ENCODE measurements at regions not wholly inside any gene's neighbourhood (a gene's known extent, or its start where the extent isn't known, plus 50 kb on each side); places are given as distances from the start of the nearest gene placed in this dataset.

GRCh38 chr2:22854588-22854987 is 530.4 kb upstream of the KLHL29 start:
- Histone ChIP-seq H3K4me3 (ENCODE audit: low read length) (no peak overlapping the region), H3K27ac (ENCODE audit: low read depth, low read length) (no peak overlapping the region), H3K27me3 (ENCODE audit: control insufficient read depth, low read length) (no peaks in the 10 kb centered on the region), H3K79me2 (ENCODE audit: control insufficient read depth, low read length) (no peaks in the 10 kb centered on the region), H3K36me3 (ENCODE audit: control insufficient read depth, low read length) (no peaks in the 10 kb centered on the region), H4K20me1 (ENCODE audit: control insufficient read depth, insufficient read depth, low read depth, low read length) (no peaks in the 10 kb centered on the region), H3K9me2 (replicated peaks; ENCODE audit: control insufficient read depth, low read length) (no peaks in the 10 kb centered on the region), H3K4me2 (ENCODE audit: low read length) (no peak overlapping the region), H3K4me1 (ENCODE audit: control insufficient read depth, low read length) (no peaks in the 10 kb centered on the region), H3K9me3 (ENCODE audit: control insufficient read depth, insufficient read depth, low read length) (no peaks in the 10 kb centered on the region), H3F3A (ENCODE audit: control insufficient read depth, insufficient read depth) (no peaks in the 10 kb centered on the region)
- TF ChIP-seq EZH2phosphoT487 (IDR thresholded peaks at IDR 0.05; ENCODE audit: borderline replicate concordance, low read length) (no peak), CTCF (IDR thresholded peaks at IDR 0.05; ENCODE audit: low read depth, low read length, poor library complexity, severe bottlenecking) (no peak)

- Histone ChIP-seq H4K20me1 (ENCODE audit: control insufficient read depth, insufficient read depth, low read depth, low read length) (no peaks in the 10 kb centered on the region), H3K27me3 (ENCODE audit: control insufficient read depth, low read length) (no peaks in the 10 kb centered on the region), H3K4me3 (ENCODE audit: low read length) (no peak overlapping the region), H3K36me3 (ENCODE audit: control insufficient read depth, low read length) (no peaks in the 10 kb centered on the region), H3K9me3 (ENCODE audit: control insufficient read depth, insufficient read depth, low read length) (no peaks in the 10 kb centered on the region), H3K4me2 (ENCODE audit: low read length) (no peak overlapping the region), H3K9me2 (replicated peaks; ENCODE audit: control insufficient read depth, low read length) (no peaks in the 10 kb centered on the region), H3K79me2 (ENCODE audit: control insufficient read depth, low read length) (no peaks in the 10 kb centered on the region), H3K4me1 (ENCODE audit: control insufficient read depth, low read length) (no peaks in the 10 kb centered on the region), H3F3A (ENCODE audit: control insufficient read depth, insufficient read depth) (no peaks in the 10 kb centered on the region), H3K27ac (ENCODE audit: low read depth, low read length) (no peak overlapping the region)
- TF ChIP-seq CTCF (IDR thresholded peaks at IDR 0.05; ENCODE audit: low read depth, low read length, poor library complexity, severe bottlenecking) (no peak), EZH2phosphoT487 (IDR thresholded peaks at IDR 0.05; ENCODE audit: borderline replicate concordance, low read length) (no peak)
These were observed 529.9 kb upstream of the KLHL29 start for GRCh38 chr2:22855081-22855480.

GRCh38 chr2:22855761-22856184 is 529.2 kb upstream of the KLHL29 start:
- Histone ChIP-seq H3K79me2 (ENCODE audit: control insufficient read depth, low read length) (no peaks in the 10 kb centered on the region), H3K9me2 (replicated peaks; ENCODE audit: control insufficient read depth, low read length) (no peaks in the 10 kb centered on the region), H3K4me3 (ENCODE audit: low read length) (no peak overlapping the region), H4K20me1 (ENCODE audit: control insufficient read depth, insufficient read depth, low read depth, low read length) (no peaks in the 10 kb centered on the region), H3K27me3 (ENCODE audit: control insufficient read depth, low read length) (no peaks in the 10 kb centered on the region), H3F3A (ENCODE audit: control insufficient read depth, insufficient read depth) (no peaks in the 10 kb centered on the region), H3K27ac (ENCODE audit: low read depth, low read length) (no peak overlapping the region), H3K4me1 (ENCODE audit: control insufficient read depth, low read length) (no peaks in the 10 kb centered on the region), H3K4me2 (ENCODE audit: low read length) (no peak overlapping the region), H3K9me3 (ENCODE audit: control insufficient read depth, insufficient read depth, low read length) (no peaks in the 10 kb centered on the region), H3K36me3 (ENCODE audit: control insufficient read depth, low read length) (no peaks in the 10 kb centered on the region)
- TF ChIP-seq EZH2phosphoT487 (IDR thresholded peaks at IDR 0.05; ENCODE audit: borderline replicate concordance, low read length), result no peak
- TF ChIP-seq CTCF (IDR thresholded peaks at IDR 0.05; ENCODE audit: low read depth, low read length, poor library complexity, severe bottlenecking), result no peak

- no peaks in the 10 kb centered on the region for H3K79me2 ChIP-seq (ENCODE audit: control insufficient read depth, low read length)
- TF ChIP-seq CTCF (IDR thresholded peaks at IDR 0.05; ENCODE audit: low read depth, low read length, poor library complexity, severe bottlenecking), result no peak
- no peak for TF ChIP-seq EZH2phosphoT487 (IDR thresholded peaks at IDR 0.05; ENCODE audit: borderline replicate concordance, low read length)
- H3K36me3 ChIP-seq (ENCODE audit: control insufficient read depth, low read length), result no peaks in the 10 kb centered on the region
- no peaks in the 10 kb centered on the region for H3K9me2 ChIP-seq (replicated peaks; ENCODE audit: control insufficient read depth, low read length)
- no peak overlapping the region for H3K27ac ChIP-seq (ENCODE audit: low read depth, low read length)
- H3K4me2 ChIP-seq (ENCODE audit: low read length), result no peak overlapping the region
- H3K9me3 ChIP-seq (ENCODE audit: control insufficient read depth, insufficient read depth, low read length), result no peaks in the 10 kb centered on the region
- no peaks in the 10 kb centered on the region for H3F3A ChIP-seq (ENCODE audit: control insufficient read depth, insufficient read depth)
- H3K4me1 ChIP-seq (ENCODE audit: control insufficient read depth, low read length), result no peaks in the 10 kb centered on the region
- H4K20me1 ChIP-seq (ENCODE audit: control insufficient read depth, insufficient read depth, low read depth, low read length), result no peaks in the 10 kb centered on the region
- no peak overlapping the region for H3K4me3 ChIP-seq (ENCODE audit: low read length)
- H3K27me3 ChIP-seq (ENCODE audit: control insufficient read depth, low read length), result no peaks in the 10 kb centered on the region
These were observed 517.0 kb upstream of the KLHL29 start for GRCh38 chr2:22867973-22868372.
